ENCODE measurements at regions not wholly inside any gene's neighbourhood (a gene's known extent, or its start where the extent isn't known, plus 50 kb on each side); places are given as distances from the start of the nearest gene placed in this dataset.

- TF ChIP-seq POLR2AphosphoS5 (IDR thresholded peaks at IDR 0.05; ENCODE audit: low read depth, low read length) (no peak), POLR2A (IDR thresholded peaks at IDR 0.05; ENCODE audit: low read depth, low read length) (no peak)
Measured at GRCh38 chr3:166425900-166426611, 588.8 kb upstream of the BCHE start.

Data from GM12892 (cell line).